GM12864 (cell line): ENCODE measurements at regions not wholly inside any gene's neighbourhood (a gene's known extent, or its start where the extent isn't known, plus 50 kb on each side); places are given as distances from the start of the nearest gene placed in this dataset.

Experiments
- DNase-seq: peaks from one replicate; pipeline ENCODE4 v3.0.0-alpha.2; 2011; ENCODE audit warnings: low read depth
- H3K4me3 ChIP-seq: 2 replicates; pipeline ENCODE4 v1.5.1; 2011; ENCODE audit warnings: mild to moderate bottlenecking, low read depth, low read length, control low read depth
- CTCF ChIP-seq: IDR thresholded peaks from 2 replicates; pipeline ENCODE4 v1.5.1; 2011; ENCODE audit warnings: low read depth, mild to moderate bottlenecking, moderate library complexity, low read length, control low read depth, inconsistent platforms; ENCODE audit errors: missing control alignments

DNA sequence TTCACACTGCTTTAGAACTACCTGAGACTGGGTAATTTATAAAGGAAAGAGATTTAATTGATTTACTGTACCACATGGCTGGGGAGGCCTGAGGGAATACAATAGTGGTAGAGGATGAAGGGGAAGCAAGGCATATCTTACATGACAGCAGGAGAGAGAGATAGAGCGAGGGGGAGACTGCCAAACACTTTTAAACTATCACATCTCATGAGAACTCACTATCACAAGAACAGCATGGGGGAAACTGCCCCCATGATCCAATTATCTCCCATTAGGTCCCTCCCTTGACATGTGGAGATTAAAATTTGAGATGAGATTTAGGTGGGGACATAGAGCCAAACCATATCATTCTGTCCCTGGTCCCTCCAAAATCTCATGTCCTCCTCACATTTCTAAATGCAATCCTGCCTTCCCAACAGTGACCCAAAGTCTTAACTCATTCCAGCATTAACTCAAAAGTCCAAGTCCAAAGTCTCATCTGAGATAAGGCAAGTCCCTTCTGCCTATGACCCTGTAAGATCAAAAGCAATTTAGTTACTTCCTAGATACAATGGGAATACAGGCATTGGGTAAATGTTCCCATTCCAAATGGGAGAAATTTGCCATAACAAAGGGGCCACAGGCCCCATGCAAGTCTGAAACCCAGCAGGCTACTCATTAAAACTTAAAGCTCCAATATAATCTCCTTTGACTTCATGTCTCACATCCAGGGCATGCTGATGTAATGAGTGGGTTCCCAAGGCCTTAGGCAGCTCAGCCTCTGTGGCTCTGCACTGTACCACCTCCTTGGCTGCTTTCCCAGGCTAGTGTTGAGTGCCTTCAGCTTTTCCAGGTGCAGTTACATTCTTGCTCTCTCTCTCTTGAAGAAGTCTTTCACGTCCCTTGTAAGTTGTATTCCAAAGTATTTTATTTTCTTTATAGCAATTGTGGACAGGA lies 481.7 kb upstream of the TGFBR2 start:
- no peak for TF ChIP-seq CTCF
- no peak overlapping the region for H3K4me3 ChIP-seq
- DNase-seq: no peak

DNA sequence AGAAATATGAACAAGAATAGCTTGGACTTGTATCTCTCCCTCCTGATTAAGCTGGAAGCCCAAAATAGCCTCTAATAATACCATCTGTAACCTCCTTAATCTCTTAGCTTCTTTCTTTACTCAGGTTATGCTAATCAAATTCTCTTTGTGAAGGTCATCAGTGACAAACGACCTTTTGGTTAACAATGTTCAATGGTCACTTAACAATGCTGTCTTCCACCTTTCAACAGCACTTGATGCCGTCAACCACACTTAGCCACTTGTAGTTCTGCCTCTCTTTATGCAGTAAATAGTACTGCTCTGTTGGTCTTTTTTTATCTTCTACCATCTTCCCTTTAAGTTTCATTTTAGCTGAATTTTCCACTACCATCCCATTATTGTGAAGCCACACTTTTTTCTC lies 476.6 kb upstream of the TGFBR2 start:
- DNase-seq: no peak
- H3K4me3 ChIP-seq: no peak overlapping the region
- TF ChIP-seq CTCF: no peak

GRCh38 chr3:30130391-30130790 lies 476.0 kb upstream of the TGFBR2 start:
- no peak for DNase-seq
- no peak overlapping the region for H3K4me3 ChIP-seq
- no peak for TF ChIP-seq CTCF

GRCh38 chr3:30131191-30131590 lies 475.2 kb upstream of the TGFBR2 start:
- TF ChIP-seq CTCF: no peak
- H3K4me3 ChIP-seq: no peak overlapping the region
- DNase-seq: no peak

- no peak for DNase-seq
- no peak for TF ChIP-seq CTCF
- no peak overlapping the region for H3K4me3 ChIP-seq
Measured at GRCh38 chr3:30135190-30135589, 471.2 kb upstream of the TGFBR2 start.

- no peak overlapping the region for H3K4me3 ChIP-seq
- no peak for TF ChIP-seq CTCF
- no peak for DNase-seq
Measured at GRCh38 chr3:30139283-30139682, 467.1 kb upstream of the TGFBR2 start.

GRCh38 chr3:30140356-30141075 lies 465.9 kb upstream of the TGFBR2 start:
- DNase-seq: no peak
- no peak overlapping the region for H3K4me3 ChIP-seq
- no peak for TF ChIP-seq CTCF
